ENCODE measurements at regions not wholly inside any gene's neighbourhood (a gene's known extent, or its start where the extent isn't known, plus 50 kb on each side); places are given as distances from the start of the nearest gene placed in this dataset.

DNA sequence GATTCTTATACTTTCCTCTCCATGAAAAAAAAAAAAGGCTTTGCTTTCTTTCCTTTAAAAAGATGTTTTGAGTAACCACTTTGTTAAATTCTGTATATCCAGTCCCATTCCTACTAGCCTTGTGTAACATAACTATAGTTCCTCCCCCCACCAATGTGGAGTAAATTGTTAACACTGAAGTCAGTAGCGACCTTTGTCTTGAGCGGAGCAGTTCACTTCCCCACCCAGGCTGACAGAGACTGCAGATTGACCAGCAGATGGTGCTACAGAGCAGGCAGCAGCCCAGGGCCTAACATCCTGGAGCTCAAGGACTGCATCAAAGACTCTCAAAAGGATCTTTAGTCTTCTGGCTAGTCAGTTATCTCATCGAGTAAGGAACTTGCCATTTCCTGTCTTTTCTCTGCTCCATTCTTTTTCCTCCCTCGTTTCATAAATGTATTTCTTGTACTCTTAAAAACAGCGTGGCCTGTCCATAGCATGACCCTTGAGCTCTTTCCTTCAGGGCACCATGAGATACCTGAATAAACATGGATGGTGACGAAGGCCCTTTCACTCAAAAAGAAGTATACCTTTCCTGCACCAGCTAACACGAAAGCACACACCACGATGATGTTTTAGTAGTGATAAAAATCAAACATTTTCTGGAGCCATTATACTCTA, 503.5 kb upstream of the PKN2 start:
- TF ChIP-seq, protein P1, sequence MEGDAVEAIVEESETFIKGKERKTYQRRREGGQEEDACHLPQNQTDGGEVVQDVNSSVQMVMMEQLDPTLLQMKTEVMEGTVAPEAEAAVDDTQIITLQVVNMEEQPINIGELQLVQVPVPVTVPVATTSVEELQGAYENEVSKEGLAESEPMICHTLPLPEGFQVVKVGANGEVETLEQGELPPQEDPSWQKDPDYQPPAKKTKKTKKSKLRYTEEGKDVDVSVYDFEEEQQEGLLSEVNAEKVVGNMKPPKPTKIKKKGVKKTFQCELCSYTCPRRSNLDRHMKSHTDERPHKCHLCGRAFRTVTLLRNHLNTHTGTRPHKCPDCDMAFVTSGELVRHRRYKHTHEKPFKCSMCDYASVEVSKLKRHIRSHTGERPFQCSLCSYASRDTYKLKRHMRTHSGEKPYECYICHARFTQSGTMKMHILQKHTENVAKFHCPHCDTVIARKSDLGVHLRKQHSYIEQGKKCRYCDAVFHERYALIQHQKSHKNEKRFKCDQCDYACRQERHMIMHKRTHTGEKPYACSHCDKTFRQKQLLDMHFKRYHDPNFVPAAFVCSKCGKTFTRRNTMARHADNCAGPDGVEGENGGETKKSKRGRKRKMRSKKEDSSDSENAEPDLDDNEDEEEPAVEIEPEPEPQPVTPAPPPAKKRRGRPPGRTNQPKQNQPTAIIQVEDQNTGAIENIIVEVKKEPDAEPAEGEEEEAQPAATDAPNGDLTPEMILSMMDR (IDR thresholded peaks at IDR 0.05) = peak; percentile 95
- no peak for DNase-seq (ENCODE audit: low spot score)
- Mint-ChIP-seq H3K27me3 (ENCODE audit: low read depth) (peaks cover 22% of the 10 kb centered on the region), H3K27ac (ENCODE audit: unreplicated experiment) (no peak overlapping the region), H3K9me3 (ENCODE audit: low read depth) (no peaks in the 10 kb centered on the region), H3K4me3 (ENCODE audit: unreplicated experiment) (no peak overlapping the region), H3K4me1 (ENCODE audit: low read depth) (peaks cover 5% of the 10 kb centered on the region), H3K36me3 (ENCODE audit: low read depth) (no peaks in the 10 kb centered on the region)

DNA sequence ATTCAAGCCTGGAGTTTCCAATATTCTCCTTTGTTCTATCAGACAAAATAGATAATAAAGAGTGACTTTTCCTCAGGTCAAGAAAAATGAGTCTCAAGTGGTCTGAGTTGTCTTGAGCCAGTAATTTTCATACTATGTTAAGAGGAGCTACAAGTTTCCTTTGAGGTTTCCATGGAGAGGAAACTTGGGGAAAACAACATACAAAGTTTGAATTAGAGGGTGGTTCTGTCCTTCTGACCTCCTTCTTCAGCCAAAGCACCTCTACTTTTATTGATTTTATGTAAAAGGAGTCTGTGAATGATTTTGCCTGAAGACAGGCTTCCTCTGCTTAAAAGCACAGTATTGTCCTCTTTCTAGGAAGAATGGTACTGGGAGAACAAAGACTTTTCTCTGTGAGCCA, 497.2 kb upstream of the PKN2 start:
- TF ChIP-seq, protein P1 (IDR thresholded peaks at IDR 0.05) = no peak
- H3K27me3 Mint-ChIP-seq (ENCODE audit: low read depth) = peaks cover 18% of the 10 kb centered on the region
- H3K4me1 Mint-ChIP-seq (ENCODE audit: low read depth) = no peaks in the 10 kb centered on the region
- no peak overlapping the region for H3K4me3 Mint-ChIP-seq (ENCODE audit: unreplicated experiment)
- no peak for DNase-seq (ENCODE audit: low spot score)
- H3K27ac Mint-ChIP-seq (ENCODE audit: unreplicated experiment) = no peak overlapping the region
- no peaks in the 10 kb centered on the region for H3K36me3 Mint-ChIP-seq (ENCODE audit: low read depth)
- no peaks in the 10 kb centered on the region for H3K9me3 Mint-ChIP-seq (ENCODE audit: low read depth)

DNA sequence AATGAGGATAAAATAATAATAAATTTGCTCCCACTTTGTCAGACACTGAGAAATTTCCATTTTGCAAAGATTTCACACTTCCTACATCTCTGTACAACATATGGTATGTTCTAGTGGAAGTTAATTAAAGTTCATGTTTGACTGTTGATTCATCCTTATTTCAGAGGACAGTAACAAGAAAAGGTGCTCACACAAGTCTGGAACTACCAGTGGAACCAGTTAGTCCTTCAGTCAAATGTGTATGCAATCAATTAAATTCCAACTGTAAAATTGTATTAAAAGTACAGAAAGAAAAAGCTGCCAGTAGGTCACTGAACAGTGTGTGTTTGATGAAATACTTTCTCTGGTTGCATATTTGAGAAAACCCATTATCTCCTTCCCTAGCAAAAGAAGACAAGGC, 496.0 kb upstream of the PKN2 start:
- no peak for DNase-seq (ENCODE audit: low spot score)
- H3K27me3 Mint-ChIP-seq (ENCODE audit: low read depth) = peaks cover 21% of the 10 kb centered on the region
- H3K4me1 Mint-ChIP-seq (ENCODE audit: low read depth) = no peaks in the 10 kb centered on the region
- TF ChIP-seq, protein P1 (IDR thresholded peaks at IDR 0.05) = no peak
- H3K4me3 Mint-ChIP-seq (ENCODE audit: unreplicated experiment) = no peak overlapping the region
- no peaks in the 10 kb centered on the region for H3K9me3 Mint-ChIP-seq (ENCODE audit: low read depth)
- H3K27ac Mint-ChIP-seq (ENCODE audit: unreplicated experiment) = no peak overlapping the region
- no peaks in the 10 kb centered on the region for H3K36me3 Mint-ChIP-seq (ENCODE audit: low read depth)

DNA sequence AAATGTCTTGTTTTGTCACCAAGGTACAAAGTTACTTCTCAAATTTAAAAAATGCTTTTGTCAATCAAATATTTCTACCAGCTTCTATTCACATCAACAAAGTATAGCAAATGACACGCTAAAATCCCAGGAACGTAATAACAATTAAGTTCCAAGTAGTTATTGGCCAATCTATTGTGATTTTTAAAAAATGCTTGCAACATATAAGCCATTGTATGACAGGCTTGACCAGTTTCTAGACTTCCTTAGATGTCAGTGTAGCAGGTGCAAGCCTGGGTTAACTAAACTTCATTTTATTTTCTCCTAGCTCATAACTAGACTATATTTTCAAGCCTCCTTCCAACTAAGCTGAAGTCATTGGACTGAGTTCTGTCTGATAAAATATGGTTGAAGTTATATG, 494.5 kb upstream of the PKN2 start:
- no peak overlapping the region for H3K27ac Mint-ChIP-seq (ENCODE audit: unreplicated experiment)
- no peak for DNase-seq (ENCODE audit: low spot score)
- TF ChIP-seq, protein P1 (IDR thresholded peaks at IDR 0.05) = no peak
- no peak overlapping the region for H3K4me3 Mint-ChIP-seq (ENCODE audit: unreplicated experiment)
- no peaks in the 10 kb centered on the region for H3K36me3 Mint-ChIP-seq (ENCODE audit: low read depth)
- H3K27me3 Mint-ChIP-seq (ENCODE audit: low read depth) = peaks cover 15% of the 10 kb centered on the region
- no peaks in the 10 kb centered on the region for H3K4me1 Mint-ChIP-seq (ENCODE audit: low read depth)
- no peaks in the 10 kb centered on the region for H3K9me3 Mint-ChIP-seq (ENCODE audit: low read depth)

DNA sequence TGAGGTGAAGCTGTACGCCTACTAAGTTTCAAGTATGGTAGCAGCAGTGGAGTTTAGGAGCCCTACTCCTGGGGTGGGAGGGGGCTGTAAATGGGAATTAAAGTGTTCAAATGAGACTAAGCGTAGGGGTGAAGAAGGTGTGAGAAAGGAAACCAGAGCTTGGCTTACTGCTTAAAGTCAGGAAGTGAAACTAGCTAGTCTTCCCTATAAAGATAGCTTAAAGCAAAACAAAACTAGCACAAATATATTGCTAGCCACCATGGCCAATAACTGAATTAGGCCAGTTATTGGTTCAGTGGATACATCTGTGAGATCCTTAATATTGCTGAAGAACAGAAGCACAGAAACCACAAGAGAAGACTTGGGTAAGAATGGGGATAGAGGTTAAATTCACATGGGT, 492.2 kb upstream of the PKN2 start:
- Mint-ChIP-seq H3K27ac (ENCODE audit: unreplicated experiment) (no peak overlapping the region), H3K36me3 (ENCODE audit: low read depth) (no peaks in the 10 kb centered on the region), H3K9me3 (ENCODE audit: low read depth) (no peaks in the 10 kb centered on the region), H3K27me3 (ENCODE audit: low read depth) (peaks cover 17% of the 10 kb centered on the region), H3K4me3 (ENCODE audit: unreplicated experiment) (no peak overlapping the region), H3K4me1 (ENCODE audit: low read depth) (no peaks in the 10 kb centered on the region)
- TF ChIP-seq, protein P1 (IDR thresholded peaks at IDR 0.05) = no peak
- DNase-seq (ENCODE audit: low spot score) = no peak
